Prostate gland (tissue), 2 donors: ENCODE measurements at regions not wholly inside any gene's neighbourhood (a gene's known extent, or its start where the extent isn't known, plus 50 kb on each side); places are given as distances from the start of the nearest gene placed in this dataset.

ENCODE experiments used
- DNase-seq: peaks from one replicate; pipeline ENCODE4 v3.0.0-alpha.2; 2019; ENCODE audit warnings: low spot score
- H3K27ac ChIP-seq, 2 donors: fragments of 200-600 bp; sonication (generic); 2 replicates each; pipeline ENCODE4 v1.5.1; 2017 to 2019
- H3K27me3 ChIP-seq: fragments of 200-600 bp; sonication (generic); replicated peaks from 2 replicates; pipeline ENCODE4 v1.5.1; 2019; ENCODE audit not compliant: insufficient read depth
- H3K36me3 ChIP-seq, 2 donors: fragments of 200-600 bp; sonication (generic); 1 replicate in 1 of 2; 2 replicates in 1 of 2; pipeline versions ENCODE4 v1.5.1 to v1.8.1; 2017 to 2019
- H3K4me1 ChIP-seq: fragments of 200-600 bp; sonication (generic); replicated peaks from 2 replicates; pipeline ENCODE4 v1.5.1; 2019
- H3K4me3 ChIP-seq, 2 donors: fragments of 200-600 bp; sonication (generic); 2 replicates each; pipeline ENCODE4 v1.5.1; 2017 to 2019
- H3K9me3 ChIP-seq: fragments of 200-600 bp; sonication (generic); 2 replicates; pipeline ENCODE4 v1.5.1; 2017
- POLR2A ChIP-seq: fragments of 450-650 bp; IDR thresholded peaks from one replicate; pipeline ENCODE4 v1.6.1; 2016; ENCODE audit warnings: antibody characterized with exemption, mild to moderate bottlenecking
- POLR2AphosphoS5 ChIP-seq: sonication (generic); formaldehyde crosslinking; IDR thresholded peaks from one replicate; pipeline ENCODE4 v1.6.1; 2017; ENCODE audit warnings: antibody characterized with exemption
- WGBS: methylation state at CpG from one replicate; pipeline ENCODE4 v1.1.5; 2018; 5-methylcytosine and 5-hydroxymethylcytosine counted together
- intact Hi-C: fragments of 100-400 bp; cut with DNase I; formaldehyde crosslinking; loops from one replicate; pipeline ENCODE4 v1.14.2; 2022
- TF ChIP-seq, protein P1 (sequence below), 4 experiments: fragments of 200-600 bp in 2 of 4; fragments of 450-650 bp in 2 of 4; sonication (generic) in 2 of 4; IDR thresholded peaks; 1 replicate in 3 of 4; 2 replicates in 1 of 4; pipeline ENCODE4 v1.5.1; 2016 to 2019; ENCODE audit warnings: antibody characterized with exemption in 4 of 4, mild to moderate bottlenecking in 2 of 4, moderate library complexity in 2 of 4

DNA sequence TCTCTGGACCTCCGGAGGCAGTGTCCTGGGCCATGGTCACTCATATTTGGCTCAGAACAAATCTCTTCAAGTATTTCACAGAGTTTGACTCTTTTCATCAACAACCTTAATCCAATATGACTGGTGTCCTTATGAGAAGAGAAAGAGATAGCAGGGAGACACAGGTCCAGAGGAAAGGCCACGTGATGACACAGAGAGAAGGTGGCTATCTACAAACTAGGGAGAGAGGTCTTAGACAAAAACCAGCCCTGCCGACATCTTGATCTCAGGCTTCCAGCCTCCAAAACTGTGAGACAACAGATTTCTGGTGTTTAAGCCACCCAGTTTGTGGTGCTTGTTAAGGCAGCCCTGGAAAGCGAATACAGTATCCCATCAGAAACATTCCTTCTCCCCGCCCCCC is 237.1 kb upstream of the PROK2 start:
- TF ChIP-seq, protein P1, sequence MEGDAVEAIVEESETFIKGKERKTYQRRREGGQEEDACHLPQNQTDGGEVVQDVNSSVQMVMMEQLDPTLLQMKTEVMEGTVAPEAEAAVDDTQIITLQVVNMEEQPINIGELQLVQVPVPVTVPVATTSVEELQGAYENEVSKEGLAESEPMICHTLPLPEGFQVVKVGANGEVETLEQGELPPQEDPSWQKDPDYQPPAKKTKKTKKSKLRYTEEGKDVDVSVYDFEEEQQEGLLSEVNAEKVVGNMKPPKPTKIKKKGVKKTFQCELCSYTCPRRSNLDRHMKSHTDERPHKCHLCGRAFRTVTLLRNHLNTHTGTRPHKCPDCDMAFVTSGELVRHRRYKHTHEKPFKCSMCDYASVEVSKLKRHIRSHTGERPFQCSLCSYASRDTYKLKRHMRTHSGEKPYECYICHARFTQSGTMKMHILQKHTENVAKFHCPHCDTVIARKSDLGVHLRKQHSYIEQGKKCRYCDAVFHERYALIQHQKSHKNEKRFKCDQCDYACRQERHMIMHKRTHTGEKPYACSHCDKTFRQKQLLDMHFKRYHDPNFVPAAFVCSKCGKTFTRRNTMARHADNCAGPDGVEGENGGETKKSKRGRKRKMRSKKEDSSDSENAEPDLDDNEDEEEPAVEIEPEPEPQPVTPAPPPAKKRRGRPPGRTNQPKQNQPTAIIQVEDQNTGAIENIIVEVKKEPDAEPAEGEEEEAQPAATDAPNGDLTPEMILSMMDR (IDR thresholded peaks at IDR 0.05): no peak
- TF ChIP-seq POLR2AphosphoS5 (no peak), POLR2A (no peak)
- H3K36me3 ChIP-seq: no peaks in the 10 kb centered on the region
- 91% methylated on average over 5 of the region's 5 CpGs for WGBS

DNA sequence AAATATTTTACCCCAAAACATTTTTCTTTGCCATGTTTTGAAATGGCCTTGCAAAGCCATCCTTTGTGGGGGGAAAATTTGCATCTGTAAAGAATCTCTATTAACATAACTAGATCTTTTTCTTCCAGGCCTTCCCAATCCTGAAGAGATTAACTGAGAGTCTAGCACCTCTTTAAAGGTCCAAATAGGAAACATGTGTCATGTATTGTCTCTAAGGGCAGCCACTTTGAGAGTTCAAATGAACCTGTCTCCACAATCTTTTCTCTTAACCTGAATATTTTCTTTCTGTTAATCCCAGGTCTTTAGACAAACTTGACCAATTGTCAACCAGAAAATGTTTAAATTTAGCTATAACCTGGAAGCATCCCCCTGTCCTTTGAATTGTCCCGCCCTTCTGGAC is 236.6 kb upstream of the PROK2 start:
- H3K27me3 ChIP-seq: no peaks in the 10 kb centered on the region
- no peaks in the 10 kb centered on the region for H3K9me3 ChIP-seq
- H3K27ac ChIP-seq: no peak overlapping the region
- TF ChIP-seq, protein P1 (IDR thresholded peaks at IDR 0.05): no peak
- TF ChIP-seq POLR2A (no peak), POLR2AphosphoS5 (no peak)
- intact Hi-C loops: no loop called here
- no peaks in the 10 kb centered on the region for H3K4me1 ChIP-seq
- 96% methylated on average over 1 of the region's 1 CpG for WGBS
- no peaks in the 10 kb centered on the region for H3K36me3 ChIP-seq
- H3K4me3 ChIP-seq: no peak overlapping the region
- no peak for DNase-seq

More for the DNA sequence above, 237.1 kb upstream of the PROK2 start:
- H3K9me3 ChIP-seq: no peaks in the 10 kb centered on the region
- no peaks in the 10 kb centered on the region for H3K27me3 ChIP-seq
- no peaks in the 10 kb centered on the region for H3K4me1 ChIP-seq
- H3K4me3 ChIP-seq: no peak overlapping the region
- intact Hi-C loops: no loop called here
- H3K27ac ChIP-seq: no peak overlapping the region
- DNase-seq: no peak

DNA sequence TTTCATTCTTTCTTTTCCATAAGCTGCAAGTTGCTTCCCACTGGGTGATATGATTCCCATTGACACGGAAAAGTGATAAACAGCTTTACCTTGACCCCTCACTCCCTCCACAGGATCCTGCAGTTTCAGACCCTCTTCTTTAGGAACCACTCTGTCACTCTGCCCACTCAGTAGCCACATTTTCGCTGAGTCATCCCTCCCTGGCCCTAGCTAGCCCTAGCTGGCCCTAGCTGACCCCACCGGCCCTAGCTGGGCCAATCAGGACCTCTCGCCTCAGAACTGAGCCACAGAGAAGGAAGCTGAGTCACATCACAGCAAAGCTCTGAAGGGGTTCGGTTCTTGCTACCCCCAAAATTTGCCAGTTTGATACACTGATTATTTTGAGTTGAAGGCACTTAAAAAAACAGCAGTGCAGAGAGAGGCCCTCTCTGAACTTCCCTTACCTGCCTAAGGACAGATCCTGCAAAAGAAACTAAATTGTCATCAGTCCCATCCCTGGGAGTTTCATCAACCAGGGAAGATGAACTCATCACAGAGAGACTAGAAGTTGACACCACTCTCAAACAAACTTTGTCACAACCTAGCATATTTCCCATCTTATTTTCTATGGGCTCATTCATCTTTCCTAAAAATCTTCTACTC is 233.5 kb upstream of the PROK2 start:
- DNase-seq: no peak
- intact Hi-C loops: no loop called here
- TF ChIP-seq, protein P1 (IDR thresholded peaks at IDR 0.05): no peak
- TF ChIP-seq POLR2A: no peak
- no peak for TF ChIP-seq POLR2AphosphoS5
- H3K4me1 ChIP-seq: no peaks in the 10 kb centered on the region
- H3K9me3 ChIP-seq: no peaks in the 10 kb centered on the region
- no peak overlapping the region for H3K27ac ChIP-seq
- H3K36me3 ChIP-seq: no peaks in the 10 kb centered on the region
- H3K4me3 ChIP-seq: no peak overlapping the region
- 94% methylated on average over 5 of the region's 5 CpGs for WGBS
- H3K27me3 ChIP-seq: no peaks in the 10 kb centered on the region

DNA sequence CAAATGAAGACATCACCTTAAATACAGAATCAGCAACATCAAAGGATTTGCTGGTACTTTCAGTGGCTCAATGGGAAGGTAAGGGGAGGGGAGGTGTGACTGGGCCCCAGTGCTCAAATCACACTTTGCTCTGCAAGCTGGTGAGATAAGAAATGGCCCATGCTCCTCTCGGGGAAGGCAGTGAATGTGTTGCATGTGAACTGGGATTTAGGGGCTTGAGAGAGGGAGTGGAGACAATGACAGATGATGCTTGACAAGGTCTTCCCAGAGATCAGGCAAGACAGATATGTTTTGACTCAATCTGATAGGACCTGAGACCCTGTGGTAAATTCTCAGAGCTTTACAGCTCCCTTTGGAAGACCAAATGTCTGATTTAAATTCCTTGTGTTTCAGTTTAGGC is 233.0 kb upstream of the PROK2 start:
- Histone ChIP-seq H3K27me3 (no peaks in the 10 kb centered on the region), H3K4me1 (no peaks in the 10 kb centered on the region), H3K36me3 (no peaks in the 10 kb centered on the region), H3K27ac (no peak overlapping the region), H3K9me3 (no peaks in the 10 kb centered on the region), H3K4me3 (no peak overlapping the region)
- WGBS: 100% methylated on average over 1 of the region's 1 CpG
- intact Hi-C loops: no loop called here
- TF ChIP-seq, protein P1 (IDR thresholded peaks at IDR 0.05): no peak
- TF ChIP-seq POLR2A (no peak), POLR2AphosphoS5 (no peak)
- DNase-seq: no peak

DNA sequence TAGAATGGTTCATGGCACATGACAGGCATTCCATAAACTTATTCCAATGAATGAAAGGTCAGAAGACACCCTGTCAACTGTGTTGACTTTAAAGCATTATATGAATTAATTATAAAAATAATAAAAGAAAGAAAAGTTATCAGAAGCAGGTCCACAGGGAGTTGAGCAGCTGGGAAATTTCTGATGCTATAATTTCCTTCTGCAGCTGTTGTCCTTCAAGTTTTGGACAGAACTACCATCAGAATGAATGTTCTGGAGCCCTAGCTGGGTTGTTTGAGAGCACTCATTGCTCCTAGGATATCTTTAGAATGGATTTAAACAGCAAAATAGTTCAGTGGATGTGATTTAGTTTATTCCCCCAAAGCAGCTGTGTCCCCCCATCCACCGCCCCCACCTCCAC is 232.4 kb upstream of the PROK2 start:
- TF ChIP-seq POLR2AphosphoS5 (no peak), POLR2A (no peak)
- TF ChIP-seq, protein P1 (IDR thresholded peaks at IDR 0.05): no peak
- H3K9me3 ChIP-seq: no peaks in the 10 kb centered on the region
- H3K4me3 ChIP-seq: no peak overlapping the region
- intact Hi-C loops: no loop called here
- no peaks in the 10 kb centered on the region for H3K4me1 ChIP-seq
- H3K36me3 ChIP-seq: no peaks in the 10 kb centered on the region
- no peak for DNase-seq
- no peak overlapping the region for H3K27ac ChIP-seq
- WGBS: 79% methylated on average over 1 of the region's 1 CpG
- H3K27me3 ChIP-seq: no peaks in the 10 kb centered on the region
